ENCODE measurements at regions not wholly inside any gene's neighbourhood (a gene's known extent, or its start where the extent isn't known, plus 50 kb on each side); places are given as distances from the start of the nearest gene placed in this dataset.
"Not testable (repeated sequence)": the region's sequence is repeated elsewhere in the genome, so short reads cannot be mapped to it uniquely, and the experiment has no call there.

DNA sequence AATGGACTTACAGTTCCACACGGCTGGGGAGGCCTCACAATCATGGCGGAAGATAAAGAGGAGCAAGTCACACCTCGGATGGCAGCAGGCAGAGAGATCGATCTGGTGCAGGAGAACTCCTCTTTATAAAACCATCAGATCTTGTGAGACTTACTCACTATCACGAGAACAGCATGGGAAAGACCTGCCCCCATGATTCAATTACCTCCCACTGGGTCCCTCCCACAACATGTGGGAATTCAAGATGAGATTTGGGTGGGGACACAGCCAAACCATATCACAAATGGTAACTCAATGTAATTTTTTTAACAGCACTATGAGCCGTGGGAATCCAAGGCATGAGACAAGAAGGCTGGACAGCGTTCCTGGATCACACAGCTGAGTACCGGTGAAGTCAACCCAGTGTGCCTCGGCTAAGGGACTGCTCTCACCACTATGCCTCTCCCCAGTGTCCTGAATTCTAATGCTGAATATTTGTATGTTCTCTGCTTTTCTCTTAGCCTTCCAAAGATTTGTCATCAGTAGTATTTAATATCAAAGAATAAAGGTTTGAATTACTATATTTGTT is 84.3 kb downstream of the IRS2 start:
- DNase-seq (ENCODE audit: low read depth in 4 of 4, low spot score in 2 of 4), result not testable (repeated sequence)

DNA sequence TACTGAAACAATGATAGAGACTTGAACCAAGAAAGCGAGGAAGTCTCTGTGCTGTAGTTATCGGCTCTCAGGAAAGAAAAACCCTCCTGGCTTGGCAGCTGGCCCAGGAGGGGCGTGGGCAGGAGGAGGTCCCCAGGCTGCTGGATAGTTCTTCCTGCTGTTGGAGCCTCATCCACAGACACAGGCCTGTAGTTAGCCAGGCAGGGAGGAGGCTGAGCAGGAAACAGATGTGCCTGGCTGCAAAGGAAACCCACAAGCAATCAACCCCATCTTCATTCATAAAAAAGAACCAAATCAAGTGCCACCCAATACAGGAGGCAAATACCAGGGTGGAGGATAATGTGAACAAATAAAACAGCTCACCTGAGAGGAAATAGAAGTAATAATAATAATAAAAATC is 86.2 kb downstream of the IRS2 start:
- DNase-seq (ENCODE audit: low read depth in 4 of 4, low spot score in 2 of 4), result peak in 2 of 4 donors; percentile 43 to 44

DNA sequence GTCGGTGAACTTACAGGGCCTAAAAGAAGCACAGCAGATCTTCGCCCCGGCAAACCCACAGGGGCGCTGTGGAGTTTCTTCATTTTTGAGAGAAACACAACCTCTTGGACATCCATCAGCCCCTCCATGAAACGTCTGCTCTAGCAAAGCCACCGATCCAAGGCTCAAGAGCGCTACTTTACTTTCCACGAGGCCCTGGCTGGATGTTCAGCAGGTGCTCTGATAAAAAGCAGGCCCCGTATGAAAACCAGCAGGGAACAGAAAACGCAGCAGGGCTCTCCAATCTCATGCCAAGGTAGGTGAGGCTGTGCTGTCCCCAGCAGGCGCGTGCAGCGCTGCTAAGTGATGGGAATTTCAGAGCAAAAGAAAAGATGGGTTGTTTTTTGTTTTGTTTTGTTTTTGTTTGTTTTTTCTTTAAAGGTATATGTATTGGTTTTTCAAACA is 86.7 kb downstream of the IRS2 start:
- DNase-seq (ENCODE audit: low read depth in 4 of 4, low spot score in 2 of 4), result no peak

DNA sequence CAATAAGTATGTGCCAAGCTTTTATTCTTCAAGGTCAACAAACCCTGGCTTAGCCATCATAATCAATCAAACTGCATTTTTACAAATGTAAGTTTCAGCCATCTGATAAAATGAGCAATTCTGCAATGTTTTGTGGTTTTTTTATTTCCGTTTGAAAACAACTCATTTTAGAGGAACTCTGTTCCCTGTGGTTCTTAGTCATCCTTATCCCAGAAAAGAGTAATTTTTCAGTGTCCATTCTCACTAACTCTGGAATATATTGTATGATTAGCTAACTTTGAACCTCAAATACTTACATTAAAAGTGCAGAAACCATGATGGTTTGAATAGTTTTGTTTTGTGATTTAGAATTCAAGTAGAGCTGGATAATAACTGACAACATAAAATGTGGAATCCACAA is 87.6 kb downstream of the IRS2 start:
- DNase-seq (ENCODE audit: low read depth in 4 of 4, low spot score in 2 of 4), result no peak

DNA sequence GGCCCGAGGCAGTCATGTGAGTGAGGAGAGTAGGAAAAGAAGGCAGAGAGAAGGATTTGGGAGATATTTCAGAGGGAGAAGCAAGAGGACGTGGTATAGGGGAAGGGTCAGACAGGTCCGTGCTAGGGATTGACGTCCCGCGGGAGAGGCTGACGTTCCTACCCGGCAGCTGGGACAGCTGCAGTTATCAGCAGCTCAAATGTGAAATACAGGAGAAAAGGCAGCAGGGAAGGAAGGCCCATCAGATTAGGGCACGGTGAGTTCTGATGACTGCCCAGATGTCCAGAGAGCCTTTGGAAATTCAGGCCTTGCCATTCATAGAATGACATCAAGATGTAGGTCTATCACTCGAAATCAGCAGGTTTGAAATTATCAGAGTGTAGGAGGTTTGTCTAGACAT is 88.4 kb downstream of the IRS2 start:
- DNase-seq (ENCODE audit: low read depth in 4 of 4, low spot score in 2 of 4), result no peak

DNA sequence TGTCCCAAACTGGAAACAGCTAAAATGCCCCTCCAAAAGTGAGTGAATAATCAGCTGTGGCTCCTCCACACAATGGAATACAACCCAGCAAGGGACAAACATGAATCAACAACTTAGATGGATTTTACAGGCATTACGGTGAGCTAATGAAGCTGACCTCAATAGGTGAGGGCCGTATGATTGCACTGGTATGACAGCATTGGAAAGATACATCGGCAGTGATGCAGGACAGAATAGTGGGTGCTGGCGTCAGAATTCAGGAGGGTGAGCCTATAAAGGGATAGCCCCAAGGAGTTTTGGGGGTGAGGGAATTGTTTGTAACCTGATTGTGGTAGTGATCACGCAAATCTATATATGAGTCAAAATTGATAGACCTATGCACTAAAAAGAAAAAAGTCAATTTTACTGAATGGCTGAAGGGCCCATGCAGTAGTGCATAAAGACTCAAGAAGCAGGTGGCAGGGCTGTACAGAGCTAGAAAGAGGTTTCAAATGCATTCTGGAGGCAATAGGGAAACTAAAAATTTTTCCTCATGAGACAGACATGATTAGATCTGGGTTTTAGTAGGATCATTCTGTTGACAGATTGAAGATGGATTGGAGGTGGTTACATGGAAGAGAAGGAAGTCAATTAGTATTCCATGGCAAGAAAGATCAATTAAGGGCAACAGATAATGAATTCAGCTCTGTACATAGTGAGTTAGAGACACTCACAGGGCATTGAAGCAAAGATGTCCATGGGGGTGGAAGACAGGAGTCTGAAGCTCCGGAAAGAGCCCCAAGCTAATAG is 90.8 kb downstream of the IRS2 start:
- DNase-seq (ENCODE audit: low read depth in 4 of 4, low spot score in 2 of 4), result no peak

DNA sequence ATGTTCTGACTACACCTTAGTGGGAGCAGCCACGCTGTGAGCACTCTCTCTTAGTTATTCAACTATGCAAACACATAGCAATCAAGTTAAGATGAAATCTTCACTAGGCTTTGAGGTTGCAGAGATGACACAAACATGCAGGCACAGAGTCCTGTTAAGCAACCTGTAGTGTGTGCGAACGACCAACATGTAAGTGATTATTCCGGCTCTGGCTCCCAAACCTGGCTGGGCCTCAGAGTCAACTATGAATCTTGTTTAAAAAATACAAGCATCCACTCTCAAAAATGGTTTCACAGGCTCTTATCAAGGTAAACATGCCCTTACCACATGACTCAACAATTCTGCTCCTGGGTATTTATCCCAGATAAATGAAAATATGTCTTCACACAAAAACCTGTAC is 91.4 kb downstream of the IRS2 start:
- DNase-seq (ENCODE audit: low read depth in 4 of 4, low spot score in 2 of 4), result no peak

DNA sequence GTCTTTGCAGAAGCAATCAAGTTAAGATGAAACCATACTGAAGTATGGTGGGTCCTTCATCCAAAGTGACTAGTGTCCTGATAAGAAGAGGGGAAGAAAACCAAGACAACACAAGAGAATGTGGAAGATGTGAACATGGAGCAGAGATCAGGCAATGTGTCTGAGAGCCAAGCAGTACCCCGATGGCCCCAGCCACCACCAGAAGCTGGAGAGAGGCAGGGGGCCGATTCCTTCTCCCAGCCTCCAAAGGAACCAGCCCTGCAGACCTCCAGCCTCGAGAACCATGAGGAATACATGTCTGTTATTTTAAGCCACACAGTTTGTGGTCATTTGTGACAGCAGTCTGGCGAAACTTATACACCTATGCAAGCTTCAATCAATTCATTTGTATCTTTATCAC is 93.2 kb downstream of the IRS2 start:
- DNase-seq (ENCODE audit: low read depth in 4 of 4, low spot score in 2 of 4), result no peak

DNA sequence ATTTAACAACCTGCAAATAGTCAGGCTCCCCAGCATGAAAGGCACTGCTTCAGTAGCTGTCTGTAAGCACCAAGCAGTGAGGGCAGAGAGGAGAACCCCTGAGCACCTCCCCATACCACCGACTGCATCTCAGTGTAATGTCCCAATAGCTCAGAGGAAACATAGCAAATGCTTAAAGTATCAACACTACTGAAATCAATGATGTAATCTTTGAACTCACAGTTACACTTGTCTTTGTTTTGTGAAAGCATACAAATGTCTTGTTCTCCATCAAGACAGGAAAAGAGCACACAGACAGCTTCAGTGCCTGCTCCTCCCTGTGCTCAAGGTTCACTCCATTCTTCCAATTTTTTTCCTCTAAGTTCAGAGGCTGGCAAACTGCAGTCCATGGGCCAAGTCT is 94.7 kb downstream of the IRS2 start:
- no peak for DNase-seq (ENCODE audit: low read depth in 4 of 4, low spot score in 2 of 4)

DNA sequence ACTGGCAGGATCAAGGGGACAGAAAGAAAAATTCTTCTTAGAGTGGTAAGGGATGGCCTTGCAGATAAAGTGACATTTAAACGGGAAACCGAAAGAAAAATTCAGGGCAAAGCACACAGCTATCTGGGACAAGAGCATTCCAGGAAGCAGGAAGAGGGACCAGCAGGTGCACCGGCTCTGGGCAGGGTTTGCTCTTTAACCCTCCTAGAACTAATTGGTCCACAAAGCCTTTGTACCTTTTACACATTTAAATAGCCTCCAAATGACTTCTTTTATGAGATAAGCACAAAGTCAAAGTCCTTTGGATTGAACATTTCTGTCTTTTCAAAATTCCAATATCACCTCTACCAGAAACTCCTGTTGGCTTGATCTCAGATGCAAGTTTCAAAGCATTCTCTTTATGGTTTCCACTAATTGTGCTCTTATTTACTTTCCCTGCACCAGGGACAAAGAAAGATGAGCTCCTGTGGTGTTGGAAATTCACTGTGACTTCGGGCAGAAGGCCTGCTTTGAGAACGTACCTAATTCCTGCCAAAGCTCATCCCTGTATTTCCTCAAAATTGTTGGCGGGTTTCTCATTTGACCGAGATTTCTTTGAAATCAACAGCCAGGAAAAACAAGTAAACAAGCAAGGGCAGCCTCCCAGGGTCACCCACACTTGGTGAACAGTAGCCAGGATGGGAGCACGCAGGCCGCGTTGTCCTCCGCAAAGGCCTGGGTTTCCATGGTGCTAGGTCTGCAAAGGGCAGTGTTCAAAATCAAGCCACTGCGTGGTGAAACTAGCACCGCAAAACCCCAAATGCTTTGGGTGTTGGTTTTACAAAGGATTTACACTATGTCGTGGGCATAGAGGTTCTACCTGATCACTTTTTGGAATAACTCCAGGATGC is 98.6 kb downstream of the IRS2 start:
- no peak for DNase-seq (ENCODE audit: low read depth in 4 of 4, low spot score in 2 of 4)

DNA sequence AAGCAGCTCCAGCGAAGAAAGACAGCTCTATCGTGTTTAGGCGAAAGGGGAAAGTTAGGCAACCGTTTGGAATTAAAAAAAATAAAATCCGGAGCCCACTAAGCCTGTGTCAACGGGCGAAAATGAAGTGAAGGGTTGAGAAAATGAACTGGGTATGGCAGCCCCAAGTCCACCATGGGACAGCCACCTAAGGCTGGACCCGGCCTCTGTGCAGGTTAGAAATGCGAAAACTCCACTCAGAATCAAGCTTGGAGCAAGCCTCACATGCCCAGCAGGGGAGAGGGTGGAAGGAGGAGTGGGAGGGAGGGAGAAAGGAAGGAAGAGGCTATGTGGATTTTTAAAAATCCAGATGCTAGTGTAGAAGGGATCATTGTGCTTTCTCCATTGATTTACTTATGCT is 101.2 kb downstream of the IRS2 start:
- DNase-seq (ENCODE audit: low read depth in 4 of 4, low spot score in 2 of 4), result no peak

DNA sequence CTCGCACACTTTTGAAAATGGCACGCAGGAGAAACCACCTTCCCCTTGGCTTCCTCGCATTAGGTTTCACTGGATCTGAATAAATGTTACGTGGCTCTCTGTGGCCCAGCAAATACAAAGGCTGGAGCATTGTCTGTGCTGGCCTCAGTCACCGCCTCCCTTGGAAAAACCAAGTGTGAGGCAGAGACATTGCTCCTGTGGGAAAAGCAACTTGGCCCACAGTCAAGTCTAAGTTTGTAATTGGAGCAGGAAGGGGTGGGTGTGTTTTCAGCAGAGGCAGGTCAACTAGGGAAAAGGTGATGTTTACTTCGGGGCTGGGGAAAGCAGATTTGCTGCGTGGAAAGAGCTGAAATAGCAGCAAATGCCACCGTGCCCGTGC is 101.6 kb downstream of the IRS2 start:
- DNase-seq (ENCODE audit: low read depth in 4 of 4, low spot score in 2 of 4), result no peak

DNA sequence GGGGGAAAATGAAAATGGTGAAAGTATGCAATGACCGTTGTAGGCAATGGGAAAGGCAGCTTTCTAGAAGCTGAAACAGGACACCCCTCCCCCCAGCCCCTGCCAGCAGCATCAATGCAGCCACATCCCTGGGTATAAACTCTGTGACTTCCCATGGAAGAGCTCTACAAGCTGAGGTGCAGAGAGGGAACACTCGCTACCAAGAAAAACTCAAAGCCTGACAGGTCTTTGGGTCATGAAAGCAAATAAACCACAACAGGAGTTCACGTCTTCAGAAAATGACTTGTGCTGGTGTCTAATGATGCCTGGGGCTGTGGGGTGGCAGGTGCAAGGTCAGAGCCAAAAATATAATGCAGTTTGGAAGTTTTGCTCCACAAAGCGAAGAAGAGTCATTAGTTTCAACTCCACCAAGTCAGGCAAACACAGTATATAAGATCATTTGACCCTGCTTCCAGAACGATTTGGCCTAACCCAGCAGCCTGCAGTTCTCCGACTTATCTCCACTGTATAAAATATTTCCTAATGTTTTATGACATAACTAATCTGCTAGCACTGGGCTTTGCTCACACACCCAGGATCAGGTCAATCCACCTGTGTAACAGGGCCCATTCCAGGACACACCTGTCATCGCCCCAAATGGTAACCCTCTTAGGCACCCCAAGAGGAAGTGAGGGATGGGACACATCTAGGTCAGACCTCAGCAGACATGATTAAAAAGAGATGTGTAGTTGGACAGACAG is 102.1 kb downstream of the IRS2 start:
- no peak for DNase-seq (ENCODE audit: low read depth in 4 of 4, low spot score in 2 of 4)

DNA sequence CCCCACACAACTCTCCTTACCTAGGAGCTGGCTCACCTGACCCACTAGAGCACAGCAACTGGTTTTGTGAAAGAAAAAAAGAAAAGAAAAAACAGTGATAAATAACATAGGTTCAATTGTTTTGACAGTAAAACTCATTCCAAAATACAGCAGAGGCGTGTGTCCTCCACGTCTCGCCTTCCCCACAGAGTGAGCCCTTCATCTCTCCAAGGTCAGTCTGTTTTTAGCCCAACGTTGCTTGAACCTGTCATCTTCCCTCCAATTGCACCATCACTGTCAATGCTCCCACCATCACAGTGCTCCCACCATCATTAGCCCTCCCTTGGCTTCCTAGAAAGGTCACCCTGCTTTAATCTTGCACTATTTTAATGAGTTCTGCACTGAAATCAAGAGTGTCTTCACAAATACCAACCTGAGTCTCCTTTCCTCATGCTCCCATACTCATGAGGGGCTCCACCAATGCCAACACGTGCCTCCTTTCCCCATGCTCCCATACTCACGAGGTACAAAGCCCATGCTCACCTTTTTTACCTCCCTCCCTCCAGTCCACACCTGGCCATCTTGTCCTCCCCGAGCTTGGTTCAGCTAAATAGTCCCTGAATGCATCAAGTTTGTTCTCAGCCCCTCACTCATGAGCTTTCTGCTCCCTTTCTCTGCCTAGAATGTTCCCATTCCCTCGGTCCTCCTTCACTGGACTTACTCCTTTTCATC is 103.7 kb downstream of the IRS2 start:
- no peak for DNase-seq (ENCODE audit: low read depth in 4 of 4, low spot score in 2 of 4)

DNA sequence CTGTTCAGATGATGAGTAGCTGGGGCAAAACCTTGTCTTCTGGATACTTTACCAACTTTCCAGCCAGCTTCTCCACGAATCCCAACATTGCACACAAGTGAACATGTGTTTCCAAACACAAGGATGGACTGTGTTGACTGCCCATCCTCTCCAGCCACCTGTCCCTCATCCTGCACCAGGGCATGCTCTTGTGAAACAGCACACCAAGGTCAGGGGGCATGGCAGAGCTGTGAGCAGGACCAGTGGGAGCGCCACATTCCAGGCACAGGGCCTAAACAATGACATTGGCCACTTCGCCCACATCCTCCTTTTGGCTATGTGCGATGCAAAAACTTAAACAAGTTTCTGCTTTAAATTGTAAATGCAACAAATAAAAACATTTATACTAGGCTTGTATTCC is 105.5 kb downstream of the IRS2 start:
- DNase-seq (ENCODE audit: low read depth in 4 of 4, low spot score in 2 of 4), result no peak

DNA sequence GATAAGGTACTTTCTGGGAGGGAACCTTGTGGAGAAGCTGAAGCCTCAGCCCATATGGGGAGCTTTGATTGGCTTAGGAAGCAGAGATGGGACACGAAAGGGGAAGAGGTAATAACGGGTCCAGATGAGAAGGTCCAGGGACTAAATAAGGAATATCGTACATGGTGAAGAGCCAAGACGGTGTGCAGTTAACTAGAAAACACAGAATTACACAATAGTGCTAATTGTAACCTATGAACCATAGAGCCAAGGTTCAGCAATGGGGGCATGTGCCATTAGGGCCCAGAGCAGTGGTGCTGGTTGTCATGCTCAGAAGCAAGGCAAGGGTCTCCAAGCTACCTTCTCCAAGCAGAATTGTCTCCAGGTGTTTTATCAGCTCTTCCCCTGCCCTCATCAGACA is 106.1 kb downstream of the IRS2 start:
- no peak for DNase-seq (ENCODE audit: low read depth in 4 of 4, low spot score in 2 of 4)

DNA sequence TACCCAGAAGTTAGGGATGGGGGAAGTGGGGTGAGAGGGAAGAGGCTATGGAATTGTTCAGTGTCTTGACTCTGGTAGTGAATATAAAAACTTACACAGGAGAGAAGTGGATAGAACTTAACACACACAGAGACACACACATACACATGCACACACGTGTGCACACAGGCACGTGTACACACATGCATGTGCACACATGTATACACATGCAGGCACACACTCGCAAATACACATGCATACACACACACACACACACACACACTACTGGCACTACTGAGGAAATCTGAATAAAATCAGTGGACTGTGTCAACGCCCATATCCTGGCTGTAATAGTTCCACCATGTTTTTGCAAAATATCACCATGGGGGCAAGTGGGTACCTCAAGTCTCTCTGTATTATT is 107.9 kb downstream of the IRS2 start:
- no peak for DNase-seq (ENCODE audit: low read depth in 4 of 4, low spot score in 2 of 4)

DNA sequence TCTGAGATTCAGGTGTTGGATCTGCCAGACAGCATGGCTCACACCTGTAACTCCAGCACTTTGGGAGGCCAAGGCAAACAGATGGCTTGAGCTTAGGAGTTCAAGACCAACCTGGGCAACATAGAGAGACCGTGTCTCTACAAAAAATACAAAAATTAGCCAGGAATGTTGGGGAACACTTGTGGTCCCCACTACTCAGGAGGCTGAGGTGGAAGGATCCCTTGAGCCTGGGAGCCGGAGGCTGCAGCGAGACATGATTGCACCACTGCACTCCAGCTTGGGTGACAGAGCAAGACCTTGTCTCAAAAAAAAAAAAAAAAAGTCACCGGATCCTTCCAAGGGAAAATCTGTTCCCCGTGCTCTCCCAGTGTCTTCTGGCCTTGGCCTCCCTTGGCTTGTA is 109.2 kb downstream of the IRS2 start:
- no peak for DNase-seq (ENCODE audit: low read depth in 4 of 4, low spot score in 2 of 4)

DNA sequence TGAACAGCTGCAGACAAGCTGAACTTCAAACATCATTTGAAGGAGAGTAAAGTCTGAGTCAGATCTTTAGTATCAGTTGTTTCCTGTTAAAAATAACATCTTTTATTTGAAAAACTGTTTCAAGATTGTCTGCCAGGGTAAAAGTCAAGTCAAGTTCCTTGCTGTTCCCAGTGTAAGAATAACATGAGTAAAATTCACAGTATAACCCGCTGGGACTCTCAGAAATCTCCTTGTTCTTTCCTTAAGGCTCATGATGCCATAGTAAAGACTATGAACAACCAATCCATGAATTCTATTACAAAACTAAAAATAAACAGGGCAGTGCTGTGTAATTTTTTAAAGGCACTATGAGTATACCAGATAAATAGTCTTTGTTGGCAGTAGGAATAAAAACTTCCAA is 112.9 kb downstream of the IRS2 start:
- no peak for DNase-seq (ENCODE audit: low read depth in 4 of 4, low spot score in 2 of 4)

DNA sequence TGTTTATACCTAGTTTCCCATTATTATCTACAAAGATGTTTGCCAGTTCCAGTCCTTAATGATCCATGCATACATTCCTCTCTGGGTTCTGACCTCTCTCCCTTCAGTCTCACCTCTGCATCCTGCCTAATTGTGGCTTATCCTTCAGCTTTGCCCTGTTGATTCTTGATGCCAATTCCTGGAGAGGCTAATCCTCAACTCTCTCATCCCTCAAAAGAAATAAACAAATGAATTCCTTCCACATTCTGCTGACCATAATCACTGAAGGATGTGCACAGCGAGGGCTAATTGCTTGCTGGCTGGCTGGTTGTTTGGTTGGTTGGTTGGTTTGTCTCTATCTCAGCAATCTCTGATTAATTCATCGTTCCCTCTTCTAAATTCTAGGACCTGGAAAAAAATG is 113.8 kb downstream of the IRS2 start:
- DNase-seq (ENCODE audit: low read depth in 4 of 4, low spot score in 2 of 4), result no peak

Measured in left renal cortex interstitium (tissue), 4 donors.